ENCODE measurements at regions not wholly inside any gene's neighbourhood (a gene's known extent, or its start where the extent isn't known, plus 50 kb on each side); places are given as distances from the start of the nearest gene placed in this dataset.

- TF ChIP-seq CTCF (conservative IDR thresholded peaks at IDR 0.05; ENCODE audit: low read length) (no peak), EZH2phosphoT487 (IDR thresholded peaks at IDR 0.05; ENCODE audit: borderline replicate concordance) (no peak)
These were observed 355.5 kb downstream of the EPHA4 start for GRCh38 chr2:221216636-221217035.

Measured in Loucy (cell line).